ENCODE measurements at regions not wholly inside any gene's neighbourhood (a gene's known extent, or its start where the extent isn't known, plus 50 kb on each side); places are given as distances from the start of the nearest gene placed in this dataset.

- TF ChIP-seq CTCF (IDR thresholded peaks at IDR 0.05): no peak
- TF ChIP-seq POLR2A (IDR thresholded peaks at IDR 0.05): no peak
Measured at GRCh38 chr11:23556163-23556750, 696.0 kb upstream of the CCDC179 start.
